Umbilical cord (tissue), 1 donor: ENCODE measurements at regions not wholly inside any gene's neighbourhood (a gene's known extent, or its start where the extent isn't known, plus 50 kb on each side); places are given as distances from the start of the nearest gene placed in this dataset.
"Not testable (repeated sequence)": the region's sequence is repeated elsewhere in the genome, so short reads cannot be mapped to it uniquely, and the experiment has no call there.

Experiments used
- DNase-seq: peaks from one replicate; pipeline ENCODE4 v3.0.0-alpha.2; 2015; ENCODE audit warnings: low spot score

- DNase-seq: no peak
These were observed 1239.3 kb upstream of the FAM98A start for GRCh38 chr2:34838408-34838807.

- no peak for DNase-seq
These were observed 1237.3 kb upstream of the FAM98A start for GRCh38 chr2:34836361-34836760.

GRCh38 chr2:34831096-34831495, 1232.0 kb upstream of the FAM98A start:
- no peak for DNase-seq

GRCh38 chr2:34828481-34828880, 1229.4 kb upstream of the FAM98A start:
- DNase-seq: no peak

DNA sequence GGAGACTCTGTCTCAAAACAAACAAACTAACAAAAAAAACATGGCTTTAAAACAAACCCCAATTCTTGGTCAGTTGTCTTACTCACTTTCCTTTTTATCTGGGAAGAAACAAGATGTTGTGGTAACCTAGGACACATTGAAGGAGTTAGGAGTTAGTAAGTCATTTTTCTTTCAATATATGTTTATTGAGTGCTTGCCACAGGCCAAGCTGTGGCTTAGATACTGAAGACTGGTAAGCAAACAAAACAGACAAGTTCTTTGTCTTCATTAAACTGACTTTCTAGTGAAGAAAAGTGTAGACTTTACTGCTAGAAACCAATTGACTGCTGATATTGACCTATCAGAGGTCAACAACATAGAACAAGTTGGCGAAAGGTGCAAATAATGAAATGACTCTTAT, 1228.3 kb upstream of the FAM98A start:
- DNase-seq: no peak

- no peak for DNase-seq
These were observed 1226.6 kb upstream of the FAM98A start for GRCh38 chr2:34825686-34826085.

DNA sequence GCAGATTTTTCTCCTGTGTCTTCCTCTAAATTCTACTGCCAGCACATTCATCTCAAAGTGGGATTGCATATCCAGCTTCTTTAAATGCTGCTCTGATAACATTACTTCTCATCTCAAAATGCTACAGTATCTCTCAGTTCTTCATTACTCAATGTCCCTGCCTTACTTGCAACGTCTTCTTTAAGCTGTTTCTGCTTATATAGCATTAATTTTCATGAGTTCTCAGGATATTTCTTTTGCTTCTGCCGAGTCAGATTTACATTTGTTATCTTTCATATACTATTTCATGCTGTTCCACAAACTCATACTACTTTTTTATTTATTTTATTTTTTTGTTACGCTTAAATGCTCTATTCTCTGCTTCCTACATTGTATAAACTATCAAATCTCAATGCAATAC, 1223.5 kb upstream of the FAM98A start:
- DNase-seq: peak; percentile 8

DNA sequence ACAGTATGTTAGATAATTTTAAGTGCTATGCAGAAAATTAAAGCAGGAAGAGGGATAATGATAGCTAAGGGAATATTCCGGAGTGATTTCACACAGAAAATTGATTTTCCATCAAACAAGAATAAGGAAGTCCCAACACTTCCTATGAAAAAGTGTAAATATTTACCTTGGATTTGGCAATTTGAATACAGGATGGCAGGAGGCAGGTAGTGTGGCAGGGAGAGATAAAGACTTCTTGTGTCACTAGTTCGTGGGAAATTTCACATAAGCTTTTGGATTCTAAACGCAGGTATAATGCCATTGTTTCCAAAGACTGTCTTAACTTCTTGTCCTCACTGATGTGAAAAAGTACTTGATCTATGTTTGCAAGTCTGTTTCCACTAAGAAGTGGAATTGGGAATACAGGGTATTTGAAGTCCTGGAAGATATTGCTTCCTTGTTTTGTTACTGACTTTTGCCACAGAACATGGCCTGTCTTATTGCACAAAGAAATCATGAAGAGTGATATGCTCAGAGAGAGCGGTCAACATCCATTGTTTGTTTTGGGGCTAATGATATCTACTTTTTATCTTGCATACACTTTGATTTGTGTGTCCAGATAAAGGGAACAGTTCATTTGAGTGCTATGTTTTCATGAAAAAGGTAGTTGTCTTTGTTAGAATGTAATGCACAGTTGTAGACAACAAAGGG, 1216.1 kb upstream of the FAM98A start:
- DNase-seq: no peak

DNA sequence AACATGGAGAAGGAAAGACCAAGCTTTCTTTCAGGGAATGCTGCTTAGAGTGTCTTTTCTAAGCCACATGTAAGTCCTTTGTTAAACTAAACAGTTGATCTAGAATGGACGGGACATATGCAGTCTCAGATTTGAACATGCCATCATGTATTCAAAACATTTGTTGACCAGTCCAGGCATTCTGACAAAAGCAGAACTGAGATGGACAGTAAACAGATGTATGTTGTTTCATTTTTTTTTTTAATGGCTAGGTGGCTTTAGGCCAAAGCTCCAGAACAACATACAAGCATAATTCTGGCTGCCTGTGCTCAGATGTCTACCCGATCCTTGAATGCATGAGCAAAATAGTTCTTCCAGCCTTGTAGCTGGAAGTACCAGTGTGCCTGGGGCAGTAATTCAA, 1211.4 kb upstream of the FAM98A start:
- DNase-seq: no peak

DNA sequence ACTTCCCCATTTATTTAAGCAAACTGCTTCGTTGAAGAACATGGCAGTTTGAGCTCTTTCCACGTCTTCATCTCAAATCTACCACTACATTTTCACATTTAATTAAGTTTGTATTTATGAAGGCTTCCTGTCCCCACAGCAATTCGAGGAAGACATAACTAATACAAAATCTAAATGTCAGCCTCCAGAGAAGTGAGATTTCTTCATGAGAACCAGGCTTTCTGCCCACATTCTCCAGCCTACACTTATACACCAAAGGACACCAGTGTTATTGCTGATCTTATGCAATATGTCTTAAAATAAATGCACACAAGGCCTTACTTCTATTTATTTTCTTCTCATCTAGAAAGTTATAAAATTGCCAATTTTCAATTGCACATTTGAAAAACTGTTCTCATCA, 1209.3 kb upstream of the FAM98A start:
- no peak for DNase-seq

DNA sequence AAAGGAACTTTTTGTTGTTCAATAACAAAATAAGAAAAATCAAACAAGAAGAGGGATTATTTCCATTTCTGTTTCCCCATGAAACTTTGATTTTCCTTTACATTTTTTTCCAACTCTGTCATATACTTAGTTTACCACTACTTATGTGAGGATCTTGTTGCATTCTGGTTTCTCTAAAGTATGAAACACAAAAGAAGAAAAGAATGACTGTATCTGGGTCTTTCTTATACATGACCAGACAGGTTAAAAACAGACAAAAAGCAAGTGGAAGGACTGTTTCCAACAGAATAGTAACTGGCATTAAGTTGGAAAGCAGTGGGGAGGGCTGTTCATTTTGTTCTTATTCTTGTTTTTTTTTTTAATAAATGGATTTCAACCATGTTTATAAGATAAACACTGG, 1207.8 kb upstream of the FAM98A start:
- no peak for DNase-seq

DNA sequence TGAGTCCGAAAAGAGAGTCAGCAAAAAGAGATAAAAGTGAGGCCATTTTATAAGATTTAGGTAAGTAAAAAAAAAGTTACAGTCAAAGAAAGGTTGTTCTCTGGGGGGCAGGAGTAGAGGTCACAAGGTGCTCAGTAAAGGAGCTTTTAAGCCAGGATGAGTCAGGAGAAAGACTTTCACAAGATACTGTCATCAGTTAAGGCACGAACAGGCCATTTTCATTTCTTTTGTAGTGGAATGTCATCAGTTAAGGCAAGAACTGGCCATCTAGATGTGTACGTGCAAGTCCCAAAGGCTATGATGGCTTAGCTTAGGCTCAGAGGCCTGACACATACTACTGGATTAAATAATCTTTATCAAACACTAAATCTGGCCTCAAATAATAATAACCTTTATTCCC, 1207.3 kb upstream of the FAM98A start:
- no peak for DNase-seq

- no peak for DNase-seq
These were observed 1200.5 kb upstream of the FAM98A start for GRCh38 chr2:34799556-34799955.

DNA sequence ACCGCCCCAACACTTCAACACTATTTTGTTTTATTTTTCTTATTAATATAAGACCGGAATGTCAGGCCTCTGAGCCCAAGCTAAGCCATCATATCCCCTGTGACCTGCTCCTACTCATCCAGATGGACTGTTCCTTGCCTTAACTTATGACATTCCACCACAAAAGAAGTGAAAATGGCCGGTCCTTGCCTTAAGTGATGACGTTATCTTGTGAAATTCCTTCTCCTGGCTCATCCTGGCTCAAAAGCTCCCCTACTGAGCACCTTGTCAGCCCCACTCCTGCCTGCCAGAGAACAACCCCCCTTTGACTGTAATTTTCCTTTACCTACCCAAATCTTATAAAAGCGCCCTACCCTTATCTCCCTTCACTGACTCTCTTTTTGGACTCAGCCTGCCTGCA, 1196.5 kb upstream of the FAM98A start:
- not testable (repeated sequence) for DNase-seq

DNA sequence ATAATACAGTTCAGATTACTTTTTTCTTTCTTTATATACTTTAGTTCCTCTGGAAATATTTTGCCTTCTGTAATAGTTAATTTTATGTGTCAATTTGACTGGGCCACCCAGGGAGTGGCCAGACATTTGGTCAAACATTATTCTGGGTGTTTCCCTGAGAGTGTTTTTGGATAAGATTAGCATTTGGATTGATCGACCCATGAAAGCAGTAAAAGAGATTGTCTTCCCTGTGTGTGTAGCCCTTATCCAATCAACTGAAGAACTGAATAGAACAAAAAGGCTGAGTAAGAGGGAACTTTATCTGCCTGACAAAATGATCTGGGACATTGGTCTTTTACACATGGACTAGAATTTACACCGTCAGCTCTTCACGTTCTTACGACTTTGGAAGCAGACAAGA, 1190.1 kb upstream of the FAM98A start:
- no peak for DNase-seq

DNA sequence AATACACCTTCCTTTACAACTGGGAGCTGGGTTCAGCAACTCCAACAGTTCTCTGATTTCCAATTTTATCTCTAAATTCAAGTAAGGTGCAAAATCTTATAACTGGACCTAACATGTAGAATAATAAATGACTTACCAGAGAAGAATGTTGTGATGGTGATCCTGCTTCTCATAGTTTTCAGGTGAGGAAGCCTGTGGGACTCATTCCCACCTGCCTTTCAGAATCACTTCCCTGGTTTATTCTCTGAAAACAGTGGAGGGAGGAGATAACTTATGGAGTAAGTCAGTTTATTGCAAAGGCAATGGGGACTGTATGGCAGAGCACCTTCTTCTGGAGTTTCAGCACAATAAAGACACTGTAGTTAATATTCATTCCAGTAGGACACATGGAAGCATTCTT, 1188.2 kb upstream of the FAM98A start:
- DNase-seq: no peak

- no peak for DNase-seq
These were observed 1186.2 kb upstream of the FAM98A start for GRCh38 chr2:34785206-34785785.

GRCh38 chr2:34784701-34785100, 1185.6 kb upstream of the FAM98A start:
- DNase-seq: no peak

DNA sequence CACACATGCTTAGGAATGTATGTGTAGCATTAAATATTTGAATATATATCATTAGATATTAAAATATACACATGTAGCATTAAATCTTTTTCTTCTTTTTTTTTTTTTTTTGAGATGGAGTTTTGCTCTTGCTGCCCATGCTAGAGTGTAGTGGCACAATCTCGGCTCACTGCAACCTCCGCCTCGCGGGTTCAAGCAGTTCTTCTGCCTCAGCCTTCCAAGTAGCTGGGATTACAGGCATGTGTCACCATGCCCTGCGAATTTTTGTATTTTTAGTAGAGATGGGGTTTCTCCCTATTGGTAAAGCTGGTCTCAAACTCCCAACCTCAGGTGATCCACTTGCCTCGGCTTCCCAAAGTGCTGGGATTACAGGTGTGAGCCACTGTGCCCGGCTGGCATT, 1151.6 kb upstream of the FAM98A start:
- DNase-seq: not testable (repeated sequence)

DNA sequence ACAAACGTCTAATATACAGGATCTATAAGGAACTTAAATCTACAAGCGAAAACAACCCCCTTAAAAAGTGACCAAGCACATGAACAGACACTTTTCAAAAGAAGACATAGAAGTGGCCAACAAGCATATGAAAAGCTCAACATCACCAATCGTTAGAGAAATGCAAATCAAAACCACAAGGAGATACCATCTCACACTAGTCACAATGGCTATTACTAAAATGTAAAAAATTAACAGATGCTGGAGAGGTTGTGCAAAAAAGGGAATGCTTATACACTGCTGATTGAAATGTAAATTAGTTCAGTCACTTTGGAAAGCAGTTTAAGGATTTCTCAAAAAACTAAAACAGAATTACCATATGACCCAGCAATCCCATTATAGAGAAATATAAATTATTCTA, 1148.5 kb upstream of the FAM98A start:
- no peak for DNase-seq

GRCh38 chr2:34738691-34739090, 1139.6 kb upstream of the FAM98A start:
- DNase-seq: no peak

DNA sequence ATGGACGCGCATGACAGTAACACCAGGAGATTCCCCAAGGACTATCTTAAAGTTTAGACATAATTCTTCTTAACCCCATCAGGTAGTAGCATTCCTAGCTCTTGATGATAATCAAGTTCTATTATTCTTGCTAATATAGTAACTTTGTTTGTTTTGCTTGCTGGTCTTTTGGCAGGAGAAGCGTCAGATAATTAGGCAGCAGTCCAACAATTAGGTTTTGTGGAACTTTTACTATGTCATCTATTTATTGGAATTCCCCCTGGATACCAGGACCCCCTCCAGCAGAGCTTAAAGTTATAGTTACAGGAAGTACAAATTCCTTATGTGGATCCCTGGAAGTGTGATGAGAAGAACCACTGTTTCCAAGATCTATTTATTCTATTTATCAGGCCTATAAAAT, 1138.0 kb upstream of the FAM98A start:
- no peak for DNase-seq

GRCh38 chr2:34736482-34736881, 1137.4 kb upstream of the FAM98A start:
- no peak for DNase-seq

- no peak for DNase-seq
These were observed 1135.6 kb upstream of the FAM98A start for GRCh38 chr2:34734662-34735061.
